ENCODE measurements at regions not wholly inside any gene's neighbourhood (a gene's known extent, or its start where the extent isn't known, plus 50 kb on each side); places are given as distances from the start of the nearest gene placed in this dataset.
"Not testable (repeated sequence)": the region's sequence is repeated elsewhere in the genome, so short reads cannot be mapped to it uniquely, and the experiment has no call there.

DNA sequence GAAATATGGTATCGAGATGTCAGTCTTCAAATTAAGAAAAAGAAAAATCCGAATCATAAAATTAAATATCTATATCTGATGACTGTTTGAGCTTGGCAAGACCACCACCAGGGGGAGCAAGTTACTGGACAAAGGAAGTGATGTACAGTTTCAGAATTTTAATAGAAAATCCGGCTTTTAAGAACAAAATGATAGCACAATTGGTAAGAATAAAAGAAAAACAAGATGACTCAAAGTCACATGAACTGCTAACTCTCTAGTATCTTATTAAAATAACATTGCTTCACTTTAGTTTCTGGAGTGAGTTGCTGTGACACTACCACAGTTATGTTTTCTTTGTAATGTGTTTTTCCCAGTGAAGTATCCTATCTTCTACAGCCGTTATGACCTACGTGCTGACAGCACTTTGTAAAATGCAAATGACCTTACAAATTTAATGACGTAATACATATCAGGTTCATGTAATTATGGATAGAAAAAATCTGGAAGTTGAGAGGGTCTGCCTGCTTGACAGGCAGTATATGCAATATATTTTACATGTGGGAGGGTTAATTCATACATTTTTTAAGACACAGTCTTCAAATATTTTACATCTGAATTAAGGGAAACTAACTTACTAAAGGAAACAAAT, 405.3 kb upstream of the HS3ST5 start:
- no peak for DNase-seq

DNA sequence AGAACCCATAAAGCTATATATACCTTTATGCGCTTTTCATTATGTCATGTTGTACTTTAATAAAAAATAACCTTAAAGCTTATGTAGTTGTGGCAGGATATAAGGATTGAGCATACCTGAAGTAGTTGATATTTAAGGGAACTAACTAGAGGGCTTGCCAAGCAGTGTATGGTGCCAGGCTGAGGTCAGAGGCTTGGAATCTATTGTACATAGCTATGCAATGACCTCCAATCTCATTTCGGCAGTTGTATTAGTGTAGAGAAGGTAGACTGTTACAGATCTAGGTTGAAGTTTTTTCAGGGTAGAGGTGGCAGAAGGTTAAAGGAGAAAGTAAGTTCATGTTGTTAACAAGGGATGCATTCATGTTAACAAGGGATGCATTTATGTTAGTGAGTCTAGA, 397.7 kb upstream of the HS3ST5 start:
- no peak for DNase-seq

- DNase-seq, result no peak
Measured at GRCh38 chr6:114739656-114740055, 396.8 kb upstream of the HS3ST5 start.

DNA sequence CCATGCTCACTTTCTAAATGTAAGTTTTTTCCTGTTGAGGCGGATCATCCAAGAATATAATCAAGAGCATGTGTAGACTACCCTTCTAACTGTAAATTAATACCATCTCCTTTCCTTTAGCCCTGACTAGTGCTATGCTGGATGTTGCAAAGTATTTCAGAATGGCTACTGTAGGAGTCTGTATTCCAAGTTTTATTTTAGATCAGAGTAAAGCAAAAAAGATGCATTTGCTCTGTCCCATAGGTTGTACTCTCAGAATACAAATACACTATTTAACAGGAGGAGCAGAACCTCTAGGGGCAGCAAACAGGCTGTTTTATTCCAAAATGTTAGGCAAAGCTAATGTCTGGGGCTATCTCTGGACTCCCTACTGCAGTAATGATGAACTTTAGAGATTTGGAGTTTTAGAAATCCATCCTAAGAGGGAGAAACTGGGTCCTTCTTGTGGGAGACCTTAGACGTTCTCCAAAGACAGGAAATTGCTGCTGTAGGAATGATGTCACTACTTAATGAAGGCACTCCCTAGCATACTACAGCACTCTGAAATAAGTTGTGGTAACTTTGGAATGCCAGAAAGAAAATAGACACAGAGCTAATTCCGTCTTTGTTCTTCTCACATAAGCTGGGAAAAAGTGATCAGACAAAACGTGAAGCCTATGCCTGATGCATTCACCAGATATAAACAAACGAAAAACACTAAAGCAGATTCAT, 392.4 kb upstream of the HS3ST5 start:
- DNase-seq, result no peak

GRCh38 chr6:114733596-114733995, 390.8 kb upstream of the HS3ST5 start:
- no peak for DNase-seq

GRCh38 chr6:114718716-114719270, 376.0 kb upstream of the HS3ST5 start:
- no peak for DNase-seq

DNA sequence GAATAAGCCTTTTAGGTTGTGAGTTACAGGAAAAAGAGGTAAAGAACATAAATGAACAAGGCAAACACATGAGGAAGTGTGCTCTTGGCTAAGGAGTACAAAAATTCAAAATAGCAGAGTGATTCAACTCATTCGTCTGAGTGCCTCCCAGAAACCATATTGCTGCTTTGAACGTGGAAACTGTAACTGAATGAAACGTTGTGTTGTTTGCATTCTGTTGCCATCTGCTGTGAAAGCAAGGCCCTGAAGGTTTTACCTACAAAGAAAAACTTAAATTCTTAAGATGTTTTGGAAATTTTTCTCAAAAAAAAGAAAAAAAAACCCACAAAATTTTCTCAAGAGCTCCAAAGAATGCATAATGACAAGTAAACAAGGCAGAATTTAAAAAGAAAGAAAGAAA, 375.4 kb upstream of the HS3ST5 start:
- no peak for DNase-seq

DNA sequence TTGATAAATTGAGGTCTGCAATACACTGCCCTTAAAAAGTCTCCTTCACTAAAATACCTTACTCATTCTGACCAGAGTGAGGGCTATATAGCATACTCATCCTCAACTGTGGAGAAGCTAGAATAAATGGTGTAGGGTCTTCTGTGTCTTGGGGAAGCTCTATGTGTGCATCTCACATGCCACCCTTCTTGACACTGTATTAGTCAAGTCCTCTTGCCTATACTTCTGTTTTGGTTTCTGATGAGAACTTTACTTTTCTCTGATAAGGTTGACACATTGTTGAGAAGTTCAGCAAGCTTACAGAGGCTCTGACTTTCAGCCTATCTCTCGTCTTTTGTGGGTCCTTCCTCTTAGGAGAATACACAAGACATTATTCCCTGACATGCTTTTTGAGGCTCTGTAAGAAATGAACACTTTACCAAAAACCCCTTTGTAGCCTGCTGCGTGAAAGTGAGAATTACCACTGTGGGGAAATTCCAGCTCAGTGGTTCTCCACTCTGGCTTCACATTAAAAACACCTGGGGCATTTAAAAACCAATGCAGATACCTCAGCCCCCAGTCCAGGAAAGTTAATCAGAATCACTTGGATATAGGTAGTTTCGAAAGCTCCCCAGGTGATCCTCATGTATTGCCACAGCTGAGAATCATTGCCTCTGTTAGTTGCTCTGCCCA, 372.1 kb upstream of the HS3ST5 start:
- no peak for DNase-seq

DNA sequence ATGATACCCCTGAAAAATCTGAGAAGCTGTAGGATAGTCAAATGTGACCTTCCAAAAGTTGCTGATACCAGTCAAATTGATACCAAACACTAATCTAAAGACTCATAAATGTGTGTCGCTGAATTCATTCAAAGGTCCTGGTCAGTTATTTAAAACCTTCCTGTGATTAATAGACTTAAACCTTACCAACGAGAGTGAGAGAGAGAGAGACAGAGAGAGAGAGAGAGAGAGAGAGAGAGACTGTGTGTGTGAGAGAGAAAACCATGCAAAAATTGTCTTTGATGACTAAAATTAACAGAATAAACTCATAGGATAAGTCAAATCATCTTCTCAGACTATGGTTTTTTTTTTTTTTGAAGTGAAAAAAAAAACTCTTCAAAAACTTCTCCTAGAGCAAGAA, 370.9 kb upstream of the HS3ST5 start:
- DNase-seq, result no peak

DNA sequence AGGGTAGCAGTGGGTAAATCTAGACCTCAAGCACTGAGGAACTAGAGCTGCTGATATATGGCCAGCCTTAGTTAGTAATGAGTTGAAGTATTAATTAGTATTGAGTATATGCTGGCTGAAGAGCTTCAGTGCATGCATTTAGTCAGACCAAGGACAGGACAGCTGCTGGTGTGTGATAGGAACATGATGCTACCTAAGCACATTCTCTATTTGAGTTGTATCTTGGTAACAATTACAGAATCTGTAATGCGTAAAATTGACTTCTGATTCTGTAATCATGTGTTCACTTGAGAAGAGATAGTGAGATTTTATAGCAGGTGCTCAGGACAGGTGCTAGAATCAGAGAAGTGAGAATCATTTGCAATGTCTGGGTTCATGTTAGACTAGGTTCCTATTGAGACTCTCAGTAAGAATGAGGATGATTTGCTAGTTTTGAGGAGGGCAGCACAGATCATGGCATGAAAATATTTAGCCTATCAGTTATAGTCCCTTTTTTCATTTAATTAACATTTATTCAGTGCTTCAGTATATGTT, 369.4 kb upstream of the HS3ST5 start:
- no peak for DNase-seq

DNA sequence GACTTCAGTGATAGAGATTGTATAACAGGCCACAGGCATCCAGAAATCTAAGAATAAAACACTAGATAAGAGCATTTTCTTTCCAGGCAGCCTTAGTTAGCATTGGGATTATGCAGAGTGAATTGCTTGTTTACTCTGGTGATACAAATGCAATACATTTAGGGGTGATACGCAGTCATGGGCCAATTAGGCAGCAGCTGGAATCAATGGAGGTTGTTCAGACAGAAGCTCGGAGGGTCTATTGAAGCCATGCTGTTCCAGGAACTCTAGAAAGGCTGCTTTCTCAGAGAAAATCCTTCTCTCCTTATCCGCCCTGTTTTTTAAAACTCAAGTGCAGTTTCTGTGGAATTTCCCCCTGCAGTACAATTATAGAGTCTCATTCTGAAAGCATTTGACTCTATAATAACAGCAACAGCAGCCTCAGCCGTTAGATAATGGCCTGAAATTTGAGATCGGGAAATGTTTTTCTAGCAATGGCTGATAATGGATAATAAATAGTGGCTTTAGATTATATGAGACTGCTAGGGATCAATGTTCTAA, 364.3 kb upstream of the HS3ST5 start:
- DNase-seq, result no peak

GRCh38 chr6:114690625-114691024, 347.8 kb upstream of the HS3ST5 start:
- DNase-seq, result no peak

DNA sequence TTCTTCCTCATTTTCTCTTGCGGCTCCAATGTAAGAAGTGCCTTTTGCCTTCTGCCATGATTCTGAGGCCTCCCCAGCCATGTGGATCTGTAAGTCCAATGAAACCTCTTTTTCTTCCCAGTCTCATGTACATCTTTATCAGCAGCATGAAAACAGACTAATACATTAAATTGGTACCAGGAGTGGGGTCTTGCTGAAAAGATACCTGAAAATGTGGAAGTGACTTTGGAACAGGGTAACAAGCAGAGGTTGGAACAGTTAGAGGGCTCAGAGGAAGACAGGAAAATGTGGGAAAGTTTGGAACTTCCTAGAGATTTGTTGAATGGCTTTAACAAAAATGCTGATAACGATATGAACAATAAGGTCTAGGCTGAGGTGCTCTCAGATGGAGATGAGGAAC, 316.7 kb upstream of the HS3ST5 start:
- no peak for DNase-seq

DNA sequence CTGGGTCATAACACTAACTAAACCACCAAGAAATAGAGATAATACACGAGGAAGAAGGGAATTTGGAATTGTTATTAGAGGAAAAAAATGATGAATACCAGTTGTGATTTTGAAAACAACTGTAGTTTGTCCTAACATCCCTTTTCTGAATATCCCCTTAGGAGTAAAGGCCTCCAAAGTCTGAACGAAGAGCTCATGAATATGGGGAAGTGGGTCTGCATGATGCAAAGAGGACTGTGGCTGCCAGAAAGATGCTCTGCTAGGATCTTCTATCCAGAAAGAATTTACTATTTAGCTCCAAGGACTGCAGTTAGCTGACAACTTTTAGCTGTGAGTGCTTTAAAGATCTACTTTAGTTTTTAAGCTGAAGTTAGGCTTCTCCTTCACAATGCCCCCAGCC, 308.8 kb upstream of the HS3ST5 start:
- DNase-seq, result no peak

DNA sequence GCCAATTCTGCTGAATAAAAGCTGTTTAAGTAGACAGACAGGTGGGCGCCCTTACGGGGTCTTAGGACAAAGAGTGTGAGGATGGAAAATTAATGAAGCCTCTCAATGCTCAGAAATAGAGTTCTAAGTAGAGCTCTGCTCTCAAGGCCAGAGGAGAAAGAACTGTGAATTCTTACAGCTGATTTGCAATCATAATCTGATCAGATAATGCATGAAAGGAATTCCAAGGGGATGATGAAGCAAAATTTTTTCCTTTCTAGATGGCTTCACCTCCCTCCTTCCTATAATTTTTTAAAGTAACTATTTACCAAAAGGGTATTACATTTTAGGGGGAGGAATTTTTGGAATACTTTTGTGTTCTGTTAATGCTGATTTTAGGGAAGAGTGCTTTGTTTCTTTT, 308.1 kb upstream of the HS3ST5 start:
- DNase-seq, result no peak

DNA sequence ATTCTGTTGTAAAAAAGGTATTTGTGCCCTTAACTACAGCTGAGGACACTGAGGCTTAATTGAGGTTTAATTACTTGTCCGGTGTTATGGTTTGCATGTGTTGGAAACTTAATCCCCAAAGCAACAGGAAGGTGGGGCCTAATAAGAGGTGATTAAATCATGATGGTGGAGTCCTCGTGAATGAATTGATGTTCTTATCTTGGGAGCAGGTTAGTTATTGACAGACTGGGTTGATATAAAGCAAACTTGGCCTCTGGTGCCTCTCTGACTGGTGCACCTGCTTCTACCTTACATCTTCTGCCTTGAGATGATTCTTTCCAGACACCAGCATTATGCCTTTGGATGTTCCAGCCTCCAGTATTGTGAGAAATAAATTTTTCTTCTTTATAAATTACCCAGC, 306.5 kb upstream of the HS3ST5 start:
- no peak for DNase-seq

- no peak for DNase-seq
Measured at GRCh38 chr6:114648847-114649246, 306.0 kb upstream of the HS3ST5 start.

DNA sequence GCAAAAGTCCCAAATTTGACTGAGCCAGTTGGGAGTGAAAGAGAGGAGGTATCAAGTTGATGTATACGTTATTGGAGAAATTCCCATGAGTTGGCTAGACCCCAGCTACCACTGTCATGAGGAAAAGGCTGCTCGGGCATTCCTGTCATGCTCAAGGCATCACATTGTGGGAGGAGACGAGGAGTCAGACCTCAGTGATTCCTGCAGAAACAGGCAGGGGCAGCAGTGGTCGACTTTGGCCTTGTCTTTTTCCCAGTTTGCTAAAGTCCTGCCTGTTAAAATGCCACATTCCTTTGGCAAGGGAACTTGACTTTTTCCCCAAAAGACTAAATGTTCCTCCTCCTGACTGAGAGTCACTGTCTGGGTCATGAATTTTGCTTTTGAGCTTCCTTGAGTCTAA, 295.5 kb upstream of the HS3ST5 start:
- no peak for DNase-seq

GRCh38 chr6:114634016-114634415, 291.2 kb upstream of the HS3ST5 start:
- DNase-seq, result no peak

- not testable (repeated sequence) for DNase-seq
Measured at GRCh38 chr6:114626226-114626625, 283.4 kb upstream of the HS3ST5 start.

- no peak for DNase-seq
Measured at GRCh38 chr6:114619621-114620200, 276.9 kb upstream of the HS3ST5 start.

DNA sequence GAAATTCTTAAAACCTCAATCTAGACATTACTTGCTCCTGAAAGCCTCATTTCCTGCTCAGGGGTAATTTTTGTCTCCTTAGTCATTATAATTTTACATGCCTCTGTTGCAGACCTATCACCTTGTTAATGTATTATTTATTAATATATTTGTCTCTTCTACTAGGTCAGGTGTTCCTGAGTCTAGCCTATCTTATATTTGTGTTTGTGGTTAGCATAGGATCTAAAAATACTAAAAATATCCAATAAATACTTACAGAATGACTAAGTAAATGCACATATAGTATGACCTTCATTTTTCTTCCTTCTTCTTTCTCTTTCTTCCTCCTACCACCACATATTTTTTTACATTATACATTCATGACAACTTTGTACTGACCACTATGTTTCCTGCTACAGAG, 268.9 kb upstream of the HS3ST5 start:
- no peak for DNase-seq

DNA sequence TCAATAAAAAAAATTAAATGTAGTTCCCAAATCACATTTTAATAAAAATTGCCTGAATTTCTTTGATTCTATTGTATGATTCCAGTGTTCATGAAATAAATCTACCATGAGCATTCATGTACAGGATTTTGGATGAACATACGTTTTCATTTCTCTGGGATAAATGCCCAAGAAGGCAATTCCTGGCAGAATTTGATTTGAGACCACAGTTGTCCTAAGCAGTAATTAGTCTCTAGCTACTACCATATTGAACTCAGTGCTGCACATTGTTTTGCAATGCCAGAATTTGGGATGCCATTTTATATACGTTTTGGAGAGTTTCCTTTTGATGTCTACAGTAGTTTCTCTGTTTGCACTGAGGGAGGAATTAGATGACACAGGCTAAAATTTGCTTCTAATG, 265.3 kb upstream of the HS3ST5 start:
- no peak for DNase-seq
